ENCODE measurements at regions not wholly inside any gene's neighbourhood (a gene's known extent, or its start where the extent isn't known, plus 50 kb on each side); places are given as distances from the start of the nearest gene placed in this dataset.

GRCh38 chr16:76816475-76816874 lies 374.5 kb upstream of the MON1B start:
- H3K4me3 ChIP-seq: no peak overlapping the region
- 56 to 68% (median 58%) methylated on average over 2 of the region's 2 CpGs for WGBS, 5 donors
- no peaks in the 10 kb centered on the region for H3K4me1 ChIP-seq
- DNase-seq: no peak
- intact Hi-C loops (cut with DNase I; ENCODE audit: low total_unique reads): no loop called here
- TF ChIP-seq EP300 (IDR thresholded peaks at IDR 0.05) (no peak), CTCF (IDR thresholded peaks at IDR 0.05) (no peak)
- no peak overlapping the region for H3K27ac ChIP-seq
- H3K9me3 ChIP-seq: peaks cover 0 to 3% (median 0%) of the 10 kb centered on the region in 4 donors
- H3K27me3 ChIP-seq: no peaks in the 10 kb centered on the region
- H3K36me3 ChIP-seq: no peaks in the 10 kb centered on the region

GRCh38 chr16:76818606-76819181 lies 372.3 kb upstream of the MON1B start:
- intact Hi-C loops (cut with DNase I; ENCODE audit: low total_unique reads): no loop called here
- WGBS, 5 donors: 38 to 68% (median 52%) methylated on average over 3 of the region's 3 CpGs
- DNase-seq: peak in 1 of 2 donors; percentile 19
- Histone ChIP-seq H3K27ac (no peak overlapping the region), H3K27me3 (no peaks in the 10 kb centered on the region), H3K36me3 (no peaks in the 10 kb centered on the region), H3K4me3 (no peak overlapping the region), H3K4me1 (no peaks in the 10 kb centered on the region), H3K9me3 (no peaks in the 10 kb centered on the region)
- TF ChIP-seq POLR2AphosphoS5 (IDR thresholded peaks at IDR 0.05) (no peak), POLR2A (IDR thresholded peaks at IDR 0.05) (no peak), EP300 (IDR thresholded peaks at IDR 0.05) (no peak), CTCF (IDR thresholded peaks at IDR 0.05) (no peak)

GRCh38 chr16:76819226-76819916 lies 371.6 kb upstream of the MON1B start:
- Histone ChIP-seq H3K36me3 (no peaks in the 10 kb centered on the region), H3K27ac (no peak overlapping the region), H3K27me3 (no peaks in the 10 kb centered on the region), H3K4me1 (no peaks in the 10 kb centered on the region), H3K4me3 (no peak overlapping the region), H3K9me3 (no peaks in the 10 kb centered on the region)
- no peak for DNase-seq
- TF ChIP-seq POLR2A (IDR thresholded peaks at IDR 0.05): no peak
- TF ChIP-seq EP300 (IDR thresholded peaks at IDR 0.05): no peak
- no peak for TF ChIP-seq POLR2AphosphoS5 (IDR thresholded peaks at IDR 0.05)
- no peak for TF ChIP-seq CTCF (IDR thresholded peaks at IDR 0.05)
- WGBS, 5 donors: 65 to 72% (median 70%) methylated on average over 8 of the region's 8 CpGs
- intact Hi-C loops (cut with DNase I; ENCODE audit: low total_unique reads): no loop called here

- WGBS, 5 donors: 75 to 92% (median 83%) methylated on average over 1 of the region's 1 CpG
- no peak for TF ChIP-seq CTCF (IDR thresholded peaks at IDR 0.05)
- no peak for TF ChIP-seq EP300 (IDR thresholded peaks at IDR 0.05)
- TF ChIP-seq POLR2AphosphoS5 (IDR thresholded peaks at IDR 0.05): no peak
- no peak for TF ChIP-seq POLR2A (IDR thresholded peaks at IDR 0.05)
Observed at GRCh38 chr16:76824221-76824620, 366.8 kb upstream of the MON1B start.

More at GRCh38 chr16:76824221-76824620, 366.8 kb upstream of the MON1B start:
- H3K36me3 ChIP-seq: no peaks in the 10 kb centered on the region
- H3K27ac ChIP-seq: no peak overlapping the region
- no peaks in the 10 kb centered on the region for H3K4me1 ChIP-seq
- H3K9me3 ChIP-seq: no peaks in the 10 kb centered on the region
- H3K27me3 ChIP-seq: no peaks in the 10 kb centered on the region
- H3K4me3 ChIP-seq: no peak overlapping the region
- DNase-seq: no peak
- intact Hi-C loops (cut with DNase I; ENCODE audit: low total_unique reads): no loop called here

Measured in stomach (tissue), 8 donors.